ENCODE measurements at regions not wholly inside any gene's neighbourhood (a gene's known extent, or its start where the extent isn't known, plus 50 kb on each side); places are given as distances from the start of the nearest gene placed in this dataset.

DNA sequence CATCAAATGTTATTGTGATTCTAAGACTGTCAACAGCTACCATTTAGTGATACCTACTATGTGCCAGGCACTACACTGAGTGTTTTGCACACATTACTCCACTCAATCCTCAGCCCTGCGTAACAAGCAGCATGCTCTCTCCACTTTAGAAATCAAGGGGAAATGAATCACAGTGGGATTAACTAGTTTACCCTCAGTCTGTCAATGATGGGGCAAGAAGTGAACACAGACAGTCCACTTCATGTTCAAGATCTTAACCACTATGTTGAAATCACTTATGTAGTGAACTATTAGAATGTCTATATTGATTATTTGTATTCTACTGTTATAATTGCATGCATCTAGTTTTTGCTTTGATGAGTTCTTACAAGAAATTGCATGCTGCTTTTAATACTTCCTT, 165.3 kb downstream of the LTN1 start:
- no peak for DNase-seq (ENCODE audit: low spot score)

DNA sequence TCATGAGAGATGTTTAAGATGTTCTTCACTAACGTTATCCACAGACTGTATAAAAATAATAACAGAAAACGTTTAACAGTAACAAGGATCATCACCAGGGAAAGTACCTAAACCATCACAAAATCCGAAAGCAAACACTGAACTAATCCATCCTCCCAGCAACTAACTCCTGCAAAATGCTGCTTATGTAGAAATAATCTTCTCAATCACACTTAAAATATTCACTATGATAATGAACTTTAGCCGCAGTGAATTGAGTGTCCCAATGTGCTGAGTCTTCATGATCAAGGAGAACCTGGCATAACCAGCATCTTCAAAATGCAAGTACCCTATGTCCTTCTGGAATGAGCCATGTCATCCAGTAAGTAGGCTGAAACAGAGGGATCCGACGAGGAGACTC, 166.1 kb downstream of the LTN1 start:
- no peak for DNase-seq (ENCODE audit: low spot score)

DNA sequence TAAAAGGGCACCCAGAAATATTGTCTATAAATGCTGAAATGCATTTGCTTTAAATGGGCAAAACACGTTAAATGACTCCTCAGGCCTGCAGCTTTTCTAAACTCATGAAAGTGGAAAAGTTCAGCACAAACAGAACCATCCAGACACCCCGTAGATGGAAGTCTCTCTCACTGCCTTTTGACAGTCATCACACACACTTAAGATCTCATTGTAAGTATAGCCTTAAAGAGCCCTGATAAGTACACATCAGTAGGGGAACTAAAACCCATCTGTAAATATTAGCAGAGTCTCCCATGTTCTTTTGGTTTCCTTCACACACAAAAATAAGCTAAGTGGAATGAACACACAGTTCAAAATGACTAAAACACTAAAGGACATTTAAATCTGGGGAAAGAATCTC, 166.7 kb downstream of the LTN1 start:
- DNase-seq (ENCODE audit: low spot score): no peak

DNA sequence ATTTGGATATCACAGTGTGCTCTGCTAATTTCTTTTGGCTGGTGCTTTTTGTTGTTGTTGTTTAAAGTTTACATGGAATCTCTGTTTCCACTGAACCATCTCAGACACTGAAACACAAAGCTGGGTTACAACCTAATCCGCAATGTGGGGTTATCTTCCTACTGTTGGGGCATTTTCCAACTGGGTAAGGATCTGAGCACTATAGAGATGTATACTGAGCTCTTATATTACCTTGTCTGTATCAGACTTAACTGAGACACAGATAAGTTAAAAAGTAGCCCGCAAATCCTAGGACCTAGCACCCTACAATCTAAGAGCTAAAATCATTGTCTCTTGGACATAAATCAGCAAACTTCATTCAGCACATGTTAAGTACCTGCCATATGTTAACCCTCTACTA, 169.2 kb downstream of the LTN1 start:
- no peak for DNase-seq (ENCODE audit: low spot score)

DNA sequence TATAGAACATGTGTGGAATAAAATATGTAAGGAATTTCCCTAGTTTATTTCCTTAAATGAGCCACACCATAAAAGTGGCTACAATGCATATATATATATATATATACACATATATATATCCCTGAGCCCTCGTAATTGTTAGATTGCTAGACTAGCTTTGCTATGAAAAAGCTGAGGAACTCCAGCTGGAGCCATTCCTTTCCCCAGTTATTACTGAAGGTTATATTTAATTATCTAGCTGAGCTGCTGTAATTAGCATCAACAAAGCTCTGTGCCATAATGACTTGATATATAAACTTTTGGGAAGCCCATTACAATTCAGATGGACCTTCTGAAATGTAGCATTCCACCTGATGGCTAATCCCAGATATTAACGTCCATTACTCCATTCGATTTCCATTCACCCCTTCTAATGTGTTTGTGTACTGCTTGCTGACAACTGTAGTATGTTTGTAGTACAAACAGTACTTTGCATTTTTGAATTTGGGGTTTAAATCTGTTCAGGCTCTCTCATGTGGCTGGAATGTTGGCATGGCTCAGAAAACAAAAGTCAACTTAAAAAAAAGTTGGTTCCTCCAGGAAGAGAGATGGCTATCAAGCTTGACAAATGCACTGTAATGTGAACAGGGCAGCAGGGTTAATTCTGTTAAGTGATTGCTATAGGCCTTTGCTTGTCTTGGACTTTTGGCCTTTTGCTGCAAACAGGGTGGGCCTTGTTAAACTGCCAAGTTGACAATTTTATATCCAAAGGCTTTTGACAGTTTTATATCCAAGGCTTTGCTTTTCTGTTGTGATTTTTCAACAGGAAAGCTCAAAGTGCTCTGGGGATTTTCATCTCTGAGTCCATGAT, 170.0 kb downstream of the LTN1 start:
- DNase-seq (ENCODE audit: low spot score): no peak

DNA sequence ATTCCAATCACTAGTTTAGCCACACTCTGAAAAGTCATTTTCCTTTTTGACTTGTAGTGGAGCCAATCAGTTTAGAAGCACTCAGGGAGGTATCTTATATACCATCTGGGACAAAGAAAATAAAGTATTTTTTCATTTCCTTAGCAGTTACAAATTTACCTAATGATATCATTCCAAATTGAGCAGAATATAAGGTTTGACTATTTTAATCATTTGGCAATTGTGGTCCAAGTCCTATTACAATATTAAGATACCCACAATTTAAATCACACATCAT, 170.6 kb downstream of the LTN1 start:
- no peak for DNase-seq (ENCODE audit: low spot score)

DNA sequence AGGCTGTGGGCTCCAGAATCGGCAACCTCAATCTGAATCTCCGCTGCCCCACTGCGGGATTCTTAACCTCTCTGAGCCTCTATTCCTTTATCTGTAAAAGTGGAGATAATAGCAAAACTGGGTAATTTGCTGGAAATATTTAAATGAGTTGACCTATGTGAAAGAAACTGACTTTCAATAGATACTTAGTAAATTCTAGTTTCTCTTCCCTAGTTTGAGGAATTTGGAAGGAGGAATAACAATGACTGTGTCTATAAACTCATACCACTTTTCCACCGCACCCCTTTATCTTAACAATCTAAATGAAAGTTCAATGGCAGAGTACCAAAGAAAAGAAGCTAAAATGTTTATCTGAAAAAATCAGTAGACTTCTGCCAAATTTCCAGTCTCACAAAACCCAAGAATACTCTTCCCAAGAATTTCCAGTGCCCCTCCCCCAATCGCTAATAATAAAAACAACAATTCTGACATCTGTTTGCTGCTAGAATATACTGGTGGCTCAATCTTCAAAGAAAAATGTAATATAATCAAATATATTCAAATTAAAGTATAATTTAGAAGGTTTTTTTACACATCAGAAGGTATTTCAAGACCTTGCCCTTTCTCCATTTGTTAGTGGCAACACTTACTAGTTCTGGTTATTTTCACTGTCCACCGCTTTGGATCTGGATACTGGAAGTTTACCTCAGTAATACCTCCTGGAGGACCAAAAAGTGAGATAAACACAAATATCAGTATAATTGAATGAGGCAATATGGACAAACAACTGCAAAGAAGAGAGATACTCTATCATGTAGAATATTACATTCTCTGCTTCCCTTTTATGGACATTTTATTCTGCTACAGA, 171.2 kb downstream of the LTN1 start:
- DNase-seq (ENCODE audit: low spot score): no peak

DNA sequence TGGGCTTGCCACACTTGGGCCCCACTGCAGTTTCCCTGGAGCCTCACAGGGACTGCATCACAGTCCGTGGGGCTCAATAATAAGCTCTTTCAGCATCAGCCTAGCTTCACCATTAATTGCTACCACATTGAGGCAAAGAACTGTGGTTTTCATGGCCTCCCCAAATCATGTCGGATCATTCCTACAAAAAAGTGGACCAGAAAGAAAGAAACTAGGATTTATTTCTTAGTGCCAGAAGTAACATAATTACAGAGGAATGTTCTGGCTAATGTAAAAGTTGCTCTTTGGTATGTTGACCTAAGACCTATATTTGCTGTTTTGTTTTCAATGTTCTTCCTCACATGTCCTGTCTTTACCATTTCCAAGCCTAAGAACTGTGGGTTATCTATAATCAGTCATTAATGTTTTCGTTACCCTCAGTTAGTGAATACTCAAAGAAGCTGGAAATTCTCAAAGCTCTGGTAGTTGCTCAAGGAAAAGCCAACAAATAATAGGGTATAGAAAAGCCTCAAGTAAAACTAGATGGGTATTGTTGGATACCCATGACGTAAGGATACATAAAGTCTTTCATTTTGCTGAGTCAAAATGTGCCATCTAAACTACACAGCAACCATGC, 173.9 kb downstream of the LTN1 start:
- DNase-seq (ENCODE audit: low spot score): no peak

DNA sequence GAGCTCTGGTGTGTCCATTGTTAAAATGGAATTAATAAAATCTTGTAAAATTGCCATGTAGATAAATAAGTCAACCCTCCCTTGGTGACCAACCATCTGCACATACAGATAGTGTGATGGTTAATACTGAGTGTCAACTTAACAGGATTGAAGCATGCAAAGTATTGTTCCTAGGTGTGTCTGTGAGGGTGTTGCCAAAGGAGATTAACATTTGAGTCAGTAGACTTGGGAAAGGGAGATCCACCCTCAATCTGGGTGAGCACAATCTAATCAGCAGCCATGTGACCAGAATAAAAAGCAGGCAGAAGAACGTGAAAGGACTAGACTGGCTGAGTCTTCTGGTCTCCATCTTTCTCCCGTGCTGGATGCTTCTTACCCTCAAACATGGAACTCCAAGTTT, 174.8 kb downstream of the LTN1 start:
- no peak for DNase-seq (ENCODE audit: low spot score)

DNA sequence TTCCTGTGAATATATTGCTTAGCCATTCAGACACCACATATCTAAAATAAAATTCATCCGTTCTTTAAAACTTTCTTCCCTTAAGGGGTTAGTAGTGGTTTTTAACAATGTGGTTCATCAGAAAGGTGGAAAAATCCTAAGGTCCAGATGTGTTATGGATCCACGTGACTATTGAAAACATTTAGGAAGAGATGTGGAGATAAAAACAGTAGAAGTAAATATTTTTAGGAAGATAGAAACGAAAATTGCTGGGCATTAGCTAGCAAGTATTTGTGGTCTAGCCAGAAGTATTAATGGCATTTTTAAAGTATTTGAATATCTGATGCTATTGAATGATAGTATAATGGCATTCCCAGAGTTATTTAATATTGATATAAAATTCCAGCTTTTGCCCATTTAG, 180.8 kb downstream of the LTN1 start:
- no peak for DNase-seq (ENCODE audit: low spot score)

DNA sequence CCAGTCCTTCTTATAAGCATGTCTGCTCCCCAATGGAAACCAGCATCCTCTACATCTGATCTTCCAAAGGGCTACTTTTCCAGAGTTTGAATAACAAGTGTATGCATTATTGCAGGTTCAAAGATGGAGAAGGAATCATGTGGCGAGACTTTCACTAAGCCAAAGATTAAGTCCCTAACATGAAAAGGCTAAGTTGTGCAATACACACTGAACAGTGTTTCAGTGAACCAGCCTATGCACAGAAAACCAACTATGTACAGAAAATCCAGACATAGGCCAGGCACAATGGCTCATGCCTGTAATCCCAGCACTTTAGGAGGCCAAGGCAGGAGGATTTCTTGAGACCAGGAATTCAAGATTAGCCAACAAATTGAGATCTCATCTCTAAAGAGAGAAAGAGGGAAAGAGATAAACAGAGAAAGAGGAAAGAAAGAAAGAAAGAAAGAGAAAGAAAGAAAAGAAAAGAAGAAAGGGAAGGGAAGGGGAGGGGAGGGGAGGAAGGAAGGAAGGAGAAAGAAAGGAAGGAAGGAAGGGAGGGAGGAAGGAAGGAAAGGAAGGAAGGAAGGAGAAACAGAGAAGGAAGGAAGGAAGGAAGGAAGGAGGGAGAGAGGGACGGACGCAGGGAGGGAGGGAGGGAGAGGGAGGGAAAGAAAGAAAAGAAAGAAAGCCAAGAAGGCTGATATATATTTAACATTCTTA, 181.7 kb downstream of the LTN1 start:
- no peak for DNase-seq (ENCODE audit: low spot score)

DNA sequence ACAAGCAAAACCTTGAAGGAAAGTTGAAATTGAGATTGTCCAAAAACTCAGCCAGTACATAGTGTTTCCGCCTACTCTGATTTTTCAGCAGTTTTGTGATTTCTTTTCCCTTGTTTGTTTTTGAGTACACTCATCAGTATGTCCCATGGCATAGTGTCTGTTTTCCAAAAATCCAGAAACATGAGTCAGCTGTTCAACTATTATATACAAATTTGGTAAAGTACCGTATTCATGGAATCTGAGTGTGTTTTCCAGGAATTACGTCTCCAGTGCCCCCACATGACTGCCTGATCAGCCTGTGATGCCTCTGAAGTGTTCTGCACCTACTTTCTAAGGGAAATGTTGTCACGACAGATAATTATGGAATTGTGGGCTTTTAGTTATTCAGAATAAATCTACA, 186.8 kb downstream of the LTN1 start:
- no peak for DNase-seq (ENCODE audit: low spot score)

DNA sequence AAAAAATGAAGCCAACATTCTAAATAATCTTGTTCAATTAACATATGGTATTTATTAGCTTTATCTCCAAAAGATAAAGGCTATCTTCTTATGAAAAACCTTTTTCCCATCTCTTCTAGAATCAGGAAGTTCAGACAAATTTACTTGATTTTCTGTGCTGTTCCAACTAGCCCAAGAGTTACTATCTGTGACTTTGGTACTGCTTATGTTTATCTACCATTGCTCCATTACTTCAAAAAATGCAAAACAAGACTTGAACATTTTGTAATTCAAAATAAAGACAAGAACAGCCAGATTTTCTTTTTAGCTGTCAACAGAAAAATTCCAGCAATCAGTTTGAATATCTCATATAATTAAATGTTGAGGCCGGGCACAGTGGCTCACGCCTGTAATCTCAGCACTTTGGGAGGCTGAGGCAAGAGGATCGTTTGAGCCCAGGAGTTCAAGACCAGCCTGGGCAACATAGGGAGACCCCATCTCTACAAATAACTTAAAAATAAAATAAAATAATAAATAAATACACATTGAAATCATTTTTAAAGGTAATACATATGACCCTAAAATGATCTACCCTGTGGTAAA, 188.5 kb downstream of the LTN1 start:
- no peak for DNase-seq (ENCODE audit: low spot score)

DNA sequence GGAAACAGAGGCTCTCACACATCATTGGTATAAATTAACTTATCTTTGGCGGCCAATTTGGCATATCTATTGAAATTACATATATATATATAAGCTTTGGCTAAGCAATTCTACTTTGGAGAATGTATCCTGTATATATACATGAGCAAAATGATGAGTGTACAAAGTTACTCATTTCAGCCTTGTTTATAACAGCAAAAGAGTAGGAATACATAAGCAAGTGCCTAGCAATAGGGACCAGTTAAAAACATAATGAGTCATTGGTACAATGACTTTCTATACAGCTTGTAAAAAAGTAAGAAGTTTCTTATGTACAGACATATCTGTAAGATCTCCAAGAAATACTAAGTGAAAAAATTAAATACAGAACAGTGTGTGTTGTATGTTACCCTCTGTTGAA, 190.8 kb downstream of the LTN1 start:
- no peak for DNase-seq (ENCODE audit: low spot score)

DNA sequence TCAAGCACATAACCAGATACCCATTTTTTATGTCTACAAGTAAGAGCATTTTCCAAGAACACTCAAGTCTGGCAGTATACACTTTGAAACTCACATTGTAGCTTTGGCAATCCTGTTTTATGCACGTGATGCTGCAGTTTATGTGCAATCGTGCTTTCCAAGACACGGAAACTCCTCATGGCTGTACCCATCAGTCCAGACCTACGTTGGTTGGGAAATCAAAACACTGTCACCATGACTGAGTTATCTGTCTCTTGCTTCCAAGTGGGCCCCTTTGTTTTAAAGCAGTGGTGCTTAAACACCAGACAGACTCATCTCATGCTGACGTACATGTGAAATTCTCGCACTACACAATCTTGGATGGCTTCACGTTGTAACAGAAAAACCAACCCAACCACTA, 192.8 kb downstream of the LTN1 start:
- no peak for DNase-seq (ENCODE audit: low spot score)

DNA sequence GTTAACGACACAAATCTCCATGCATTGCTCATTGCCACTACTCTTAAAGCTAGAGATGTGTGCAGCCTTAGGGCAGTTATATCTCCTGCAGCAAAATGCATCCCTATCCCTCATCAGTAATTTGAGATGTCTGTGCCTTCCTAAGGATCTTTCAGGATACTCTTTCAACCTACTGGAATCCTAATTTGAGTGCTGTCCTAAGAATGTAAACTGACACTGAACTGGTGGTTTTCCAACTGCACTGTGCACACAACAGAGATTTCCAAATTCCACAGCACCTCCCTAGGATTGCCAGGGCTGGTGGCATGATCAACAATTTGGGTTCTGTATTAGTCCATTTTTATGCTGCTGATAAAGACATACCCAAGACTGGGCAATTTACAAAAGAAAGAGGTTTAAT, 193.9 kb downstream of the LTN1 start:
- DNase-seq (ENCODE audit: low spot score): no peak

DNA sequence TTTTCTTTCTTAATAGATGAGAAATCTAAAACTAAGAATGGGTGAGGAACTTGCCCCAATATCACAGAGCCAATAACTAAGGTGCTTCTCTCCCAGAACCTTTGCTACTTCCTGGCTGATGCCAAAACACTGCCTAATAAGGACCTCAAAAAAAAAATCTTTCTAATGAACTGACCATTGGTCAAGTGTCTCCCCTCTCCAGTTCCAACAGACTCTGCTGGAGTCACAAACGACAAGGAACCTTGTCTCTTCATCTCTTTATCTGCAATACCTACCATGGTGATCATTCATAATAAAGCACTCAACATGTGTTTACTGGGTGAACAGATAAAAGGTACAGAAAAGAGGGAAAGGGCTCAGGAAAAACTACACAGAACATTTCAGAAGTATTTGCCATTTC, 197.4 kb downstream of the LTN1 start:
- no peak for DNase-seq (ENCODE audit: low spot score)

DNA sequence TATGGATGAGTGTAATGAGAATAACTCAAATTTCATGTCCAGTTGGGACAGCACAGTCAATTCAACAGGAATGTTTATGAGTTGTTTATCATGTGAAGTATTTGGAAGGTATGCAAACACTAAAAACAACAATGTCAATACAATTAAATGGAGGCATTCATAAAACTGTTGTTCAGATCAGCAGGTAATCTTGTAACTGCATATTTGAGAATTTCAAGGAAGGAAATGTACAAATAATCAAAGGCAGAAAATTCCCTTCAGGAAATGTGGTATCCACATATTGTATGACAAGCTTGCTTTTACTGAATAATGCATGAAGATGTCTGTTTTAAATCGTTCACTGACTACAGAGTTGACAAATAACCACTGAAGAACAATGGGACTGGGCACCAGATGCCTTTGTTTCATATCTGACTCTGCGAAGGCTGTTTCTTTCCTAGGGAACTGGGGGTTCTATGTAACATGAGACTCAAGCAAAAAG, 198.3 kb downstream of the LTN1 start:
- DNase-seq (ENCODE audit: low spot score): no peak

DNA sequence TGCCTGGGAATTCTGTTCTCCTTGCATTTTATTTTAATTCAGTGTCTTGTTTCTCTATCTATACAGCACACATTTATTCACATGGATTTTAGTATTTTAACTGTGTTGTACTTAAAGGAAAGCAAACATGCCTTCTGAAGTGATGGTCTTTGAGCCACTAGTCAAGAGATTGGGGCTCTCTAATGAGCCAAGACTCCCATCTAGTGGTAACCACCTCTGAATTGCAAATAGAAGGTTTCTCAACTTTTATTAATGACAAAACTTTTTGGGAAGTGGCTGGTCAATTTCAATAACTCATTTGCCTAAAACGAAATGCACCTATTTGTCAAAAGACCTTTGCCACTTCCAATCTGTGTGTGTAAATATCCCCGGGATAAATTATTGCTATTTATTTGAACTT, 199.6 kb downstream of the LTN1 start:
- no peak for DNase-seq (ENCODE audit: low spot score)

DNA sequence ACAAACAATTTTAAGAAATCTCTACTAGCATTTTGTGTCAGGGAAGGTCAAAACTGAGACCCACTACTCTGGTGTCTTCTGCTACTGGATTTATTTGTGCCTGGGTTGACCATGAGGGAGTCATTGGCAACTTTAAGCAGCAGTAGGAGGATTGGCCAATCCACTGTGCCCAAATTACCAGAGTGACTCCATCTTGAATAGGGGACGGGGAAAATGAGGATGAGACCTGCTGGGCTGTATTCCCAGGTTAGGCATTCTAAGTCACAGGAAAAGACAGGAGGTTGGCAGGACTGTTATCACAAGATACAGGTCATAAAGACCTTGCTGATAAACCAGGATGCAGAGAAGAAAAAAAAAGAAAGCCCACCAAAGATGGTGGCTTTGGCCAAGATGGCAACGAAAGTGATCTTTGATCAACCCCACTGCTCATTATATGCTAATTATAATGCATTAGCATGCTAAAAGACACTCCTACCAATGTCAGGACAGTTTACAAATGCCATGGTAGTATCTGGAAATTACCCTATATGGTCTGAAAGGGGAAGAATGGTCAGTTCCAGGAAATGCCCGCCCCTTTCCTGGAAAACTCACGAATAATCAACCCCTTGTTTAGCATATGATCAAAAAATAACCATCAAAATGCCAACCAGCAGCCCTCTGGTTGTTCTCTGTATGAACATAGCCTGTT, 200.9 kb downstream of the LTN1 start:
- DNase-seq (ENCODE audit: low spot score): no peak

DNA sequence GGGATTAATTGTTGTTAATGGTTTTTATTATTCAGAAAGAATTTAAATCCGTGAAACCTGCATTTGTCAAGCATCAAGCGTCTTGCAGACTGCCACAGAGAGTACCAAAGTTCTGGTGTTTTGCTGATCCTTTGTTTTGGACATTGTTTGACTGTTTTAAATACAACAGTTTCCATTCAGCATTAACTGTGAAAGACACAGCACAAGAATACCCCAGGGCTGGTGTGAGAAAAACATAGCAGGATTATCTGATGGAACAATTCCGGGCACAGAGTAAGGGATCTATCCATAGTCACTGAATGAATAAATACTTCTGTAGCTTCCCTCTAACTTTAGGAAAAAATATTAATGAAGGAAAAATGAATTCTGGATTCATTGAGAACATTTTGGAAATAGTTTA, 202.3 kb downstream of the LTN1 start:
- DNase-seq (ENCODE audit: low spot score): no peak

DNA sequence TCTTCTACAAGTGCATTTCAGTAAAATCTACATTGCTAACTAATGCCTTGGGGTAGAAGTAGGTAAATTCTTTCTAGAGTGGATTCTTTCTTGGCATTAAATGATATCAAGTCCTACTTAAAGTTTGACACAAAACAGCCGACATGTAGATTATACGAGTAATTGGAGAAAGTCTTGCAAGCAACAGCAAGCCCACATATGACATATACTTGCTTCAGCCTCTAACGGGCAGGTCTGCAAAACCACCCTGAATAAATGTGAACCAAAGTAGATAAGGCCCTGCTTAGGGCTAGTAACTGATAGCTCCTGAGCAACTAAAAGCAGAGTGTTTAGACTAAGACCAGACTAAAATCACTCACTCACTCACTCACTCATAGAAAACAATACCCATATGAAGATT, 203.2 kb downstream of the LTN1 start:
- no peak for DNase-seq (ENCODE audit: low spot score)

All from COLO829 (cell line).